K562 (cell line): ENCODE measurements at regions not wholly inside any gene's neighbourhood (a gene's known extent, or its start where the extent isn't known, plus 50 kb on each side); places are given as distances from the start of the nearest gene placed in this dataset.

Experiments
- ATAC-seq: fragments of 200-7000 bp; cut with Tn5 transposase; 3 replicates; pipeline ENCODE4 v1.9.1; 2020; ENCODE audit warnings: moderate library complexity
- BruUV-seq: library from RNA; stranded (reverse); fragments of 400-500 nt; replicated peaks from 2 replicates; lab custom pipeline; 2021; lab: Mats Ljungman, UMichigan
- CTCF ChIA-PET: fragments of 300-600 bp; formaldehyde crosslinking; extraction: SDS; loops from one replicate; lab custom pipeline; 2021; ENCODE audit warnings: low intra/inter-chr PET ratio; lab: Yijun Ruan, JAX
- POLR2A ChIA-PET: fragments of 300-600, 350-650 bp; sonication (Branson Sonifier 250); formaldehyde crosslinking; extraction: SDS; loops from one replicate; lab custom pipeline; 2021; ENCODE audit warnings: antibody characterized with exemption, inconsistent platforms; lab: Yijun Ruan, JAX
- DNase-seq, 4 experiments: peaks; one replicate each; pipeline versions ENCODE4 v3.0.0 to v3.0.0-alpha.2; 2011 to 2018; ENCODE audit warnings: low spot score in 3 of 4, mixed read lengths in 3 of 4; ENCODE audit errors: extremely low read depth in 1 of 4
- FAIRE-seq: peaks from 2 replicates; lab custom pipeline; 2011; peaks lifted over from hg19 to GRCh38; lab: Jason Lieb, UNC
- H2AFZ ChIP-seq: 2 replicates; pipeline ENCODE4 v1.6.0; 2011; ENCODE audit warnings: low read depth, low read length, control low read depth, inconsistent platforms
- H3K27ac ChIP-seq: fragments of 200-600 bp; 3 replicates; pipeline ENCODE4 v1.8.0; 2011; ENCODE audit warnings: low read depth, mild to moderate bottlenecking, control low read depth, inconsistent platforms, low read length, moderate library complexity, mixed read lengths; ENCODE audit errors: extremely low read depth
- H3K27me3 ChIP-seq, 2 experiments: fragments of 300-600 bp in 1 of 2; 2 replicates in 1 of 2; 3 replicates in 1 of 2; pipeline versions ENCODE4 v1.6.0 to v1.8.0; 2011; ENCODE audit warnings: inconsistent platforms in 2 of 2, low read length in 2 of 2, mild to moderate bottlenecking in 1 of 2, mixed read lengths in 1 of 2, moderate library complexity in 1 of 2; ENCODE audit not compliant: control insufficient read depth in 2 of 2, insufficient read depth in 2 of 2
- H3K36me3 ChIP-seq: fragments of 300-600 bp; 3 replicates; pipeline ENCODE4 v1.8.0; 2011; ENCODE audit warnings: mild to moderate bottlenecking, low read length, inconsistent platforms; ENCODE audit not compliant: control insufficient read depth, insufficient read depth
- H3K4me1 ChIP-seq, 2 experiments: fragments of 200-600 bp in 1 of 2; replicated peaks in 1 of 2; 2 replicates in 1 of 2; 3 replicates in 1 of 2; pipeline versions ENCODE4 v1.5.1 to v1.8.0; 2011; ENCODE audit warnings: inconsistent platforms in 2 of 2, low read length in 2 of 2, mild to moderate bottlenecking in 1 of 2, mixed read lengths in 1 of 2, moderate library complexity in 1 of 2; ENCODE audit not compliant: control insufficient read depth in 2 of 2, insufficient read depth in 2 of 2
- H3K4me2 ChIP-seq: 2 replicates; pipeline ENCODE4 v1.6.1; 2011; ENCODE audit warnings: low read length, control low read depth, inconsistent platforms, mixed read lengths; ENCODE audit not compliant: insufficient read depth
- H3K4me3 ChIP-seq: fragments of 200-600 bp; sonication (generic), shearing (Covaris generic); 2 replicates; pipeline ENCODE4 v1.5.1; 2016; ENCODE audit warnings: control low read depth, inconsistent platforms
- H3K79me2 ChIP-seq: fragments of 200-600 bp; 3 replicates; pipeline ENCODE4 v1.8.0; 2011; ENCODE audit warnings: low read length, inconsistent platforms; ENCODE audit not compliant: control insufficient read depth, insufficient read depth
- H3K9ac ChIP-seq, 2 experiments: 2 replicates each; pipeline versions ENCODE4 v1.6.0 to v1.6.1; 2011; ENCODE audit warnings: low read depth in 2 of 2, low read length in 2 of 2, control low read depth in 1 of 2, inconsistent platforms in 1 of 2, mild to moderate bottlenecking in 1 of 2, mixed read lengths in 1 of 2; ENCODE audit not compliant: insufficient read depth in 1 of 2
- H3K9me1 ChIP-seq: one replicate; pipeline ENCODE4 v1.6.0; 2011; ENCODE audit warnings: inconsistent platforms, mild to moderate bottlenecking, low read length, moderate library complexity; ENCODE audit not compliant: control insufficient read depth, insufficient read depth
- H3K9me3 ChIP-seq: replicated peaks from 2 replicates; pipeline ENCODE4 v1.5.1; 2011; ENCODE audit warnings: low read depth, low read length, inconsistent platforms; ENCODE audit not compliant: control insufficient read depth, insufficient read depth
- H4K20me1 ChIP-seq: replicated peaks from 2 replicates; pipeline ENCODE4 v1.6.1; 2011; ENCODE audit warnings: low read length, inconsistent platforms, mixed read lengths; ENCODE audit not compliant: control insufficient read depth, insufficient read depth
- CBX2 ChIP-seq: fragments of 200-600 bp; sonication (generic); IDR thresholded peaks from one replicate; pipeline ENCODE4 v1.6.1; 2012; ENCODE audit warnings: mild to moderate bottlenecking, low read length, inconsistent platforms; ENCODE audit not compliant: insufficient read depth, poor library complexity, severe bottlenecking
- ERF ChIP-seq: fragments of 450-650 bp; formaldehyde crosslinking; IDR thresholded peaks from 2 replicates; pipeline ENCODE4 v1.4.0; 2020; ENCODE audit warnings: mild to moderate bottlenecking, mixed read lengths
- FOXA3 ChIP-seq, 2 experiments: fragments of 450-650 bp in 1 of 2; sonication (generic) in 1 of 2; formaldehyde crosslinking; IDR thresholded peaks in 1 of 2; conservative IDR thresholded peaks in 1 of 2; 2 replicates each; pipeline versions ENCODE4 v1.4.0 to v1.8.0; 2020 to 2022; ENCODE audit warnings: mild to moderate bottlenecking in 2 of 2, missing genetic modification reagents in 1 of 2
- GATAD2B ChIP-seq: fragments of 450-650 bp; IDR thresholded peaks from 2 replicates; pipeline ENCODE4 v1.6.1; 2017; ENCODE audit warnings: mild to moderate bottlenecking, borderline replicate concordance
- GTF3C2 ChIP-seq: IDR thresholded peaks from 3 replicates; pipeline ENCODE4 v1.6.1; 2011; ENCODE audit warnings: borderline replicate concordance, mild to moderate bottlenecking, moderate library complexity; ENCODE audit not compliant: insufficient read length; ENCODE audit errors: extremely low read depth
- HOXB6 ChIP-seq: fragments of 250-450 bp; sonication (Bioruptor Pico); IDR thresholded peaks from 2 replicates; pipeline ENCODE4 v1.5.1; 2022; ENCODE audit warnings: mild to moderate bottlenecking, borderline replicate concordance
- MCM5 ChIP-seq: fragments of 450-650 bp; IDR thresholded peaks from 2 replicates; pipeline ENCODE4 v1.6.1; 2016; ENCODE audit warnings: low read depth
- POLR2AphosphoS5 ChIP-seq: IDR thresholded peaks from 2 replicates; pipeline ENCODE4 v1.6.1; 2011; ENCODE audit warnings: mild to moderate bottlenecking, low read depth, low read length, moderate library complexity; ENCODE audit not compliant: control insufficient read depth, insufficient read depth
- SUPT5H ChIP-seq: fragments of 450-650 bp; IDR thresholded peaks from 2 replicates; pipeline ENCODE4 v1.6.1; 2016
- ZNF780A ChIP-seq: fragments of 250-450 bp; sonication (Bioruptor Pico); IDR thresholded peaks from 2 replicates; pipeline ENCODE4 v1.5.0; 2021; ENCODE audit warnings: mild to moderate bottlenecking
- ZSCAN32 ChIP-seq: fragments of 450-650 bp; formaldehyde crosslinking; IDR thresholded peaks from 2 replicates; pipeline ENCODE4 v1.4.0; 2020; ENCODE audit warnings: mild to moderate bottlenecking, moderate library complexity
- WGBS: fragments of 100-300 bp; shearing (Covaris generic); methylation state at CpG from one replicate; pipeline ENCODE4 v1.1.6; 2016; ENCODE audit warnings: low coverage, mixed read lengths; ENCODE audit not compliant: insufficient coverage; ENCODE audit errors: missing lambda C conversion rate; 5-methylcytosine and 5-hydroxymethylcytosine counted together
- in situ Hi-C: fragments of 300-500 bp; cut with MboI; formaldehyde crosslinking; loops from 4 replicates; pipeline ENCODE4 v1.15.0; 2018; ENCODE audit warnings: inconsistent platforms, mixed read lengths
- intact Hi-C: fragments of 100-400 bp; cut with micrococcal nuclease; formaldehyde crosslinking; loops from 2 replicates; pipeline ENCODE4 v1.14.2; 2022

GRCh38 chr3:99520513-99520912, 117.9 kb upstream of the COL8A1 start:
- CTCF ChIA-PET, result no interaction called here
- Histone ChIP-seq H3K27me3 (no peaks in the 10 kb centered on the region), H3K4me1 (no peaks in the 10 kb centered on the region), H3K36me3 (no peaks in the 10 kb centered on the region), H3K9ac (no peak overlapping the region), H2AFZ (no peak overlapping the region), H4K20me1 (no peaks in the 10 kb centered on the region), H3K4me2 (no peak overlapping the region), H3K4me3 (no peak overlapping the region), H3K79me2 (no peaks in the 10 kb centered on the region), H3K9me3 (no peaks in the 10 kb centered on the region), H3K27ac (no peak overlapping the region), H3K9me1 (no peaks in the 10 kb centered on the region)
- POLR2A ChIA-PET, result no interaction called here
- intact Hi-C loops (no loop called here), in situ Hi-C loops (no loop called here)
- no TSS peak for BruUV-seq
- DNase-seq (no peak), FAIRE-seq (no peak), ATAC-seq (no peak)
- TF ChIP-seq POLR2AphosphoS5 (no peak), ERF (no peak)

- Histone ChIP-seq H3K36me3 (no peaks in the 10 kb centered on the region), H3K9me3 (no peaks in the 10 kb centered on the region), H4K20me1 (no peaks in the 10 kb centered on the region), H3K4me1 (no peaks in the 10 kb centered on the region), H3K27ac (no peak overlapping the region), H3K4me2 (no peak overlapping the region), H3K9me1 (no peaks in the 10 kb centered on the region), H3K9ac (no peak overlapping the region), H3K79me2 (no peaks in the 10 kb centered on the region), H2AFZ (no peak overlapping the region), H3K4me3 (no peak overlapping the region), H3K27me3 (no peaks in the 10 kb centered on the region)
- no peak for ATAC-seq
- FAIRE-seq, result no peak
- TF ChIP-seq GTF3C2 (no peak), CBX2 (no peak), ZNF780A (CRISPR knock-in tag) (no peak), SUPT5H (no peak), GATAD2B (no peak), ZSCAN32 (CRISPR knock-in tag) (no peak), HOXB6 (CRISPR knock-in tag) (no peak), FOXA3 (CRISPR knock-in tag; conservative IDR thresholded peaks at IDR 0.05 in 1 of 2, IDR thresholded peaks at IDR 0.05 in 1 of 2) (no peak), MCM5 (no peak)
- POLR2A ChIA-PET, result no interaction called here
- CTCF ChIA-PET, result no interaction called here
- no TSS peak for BruUV-seq
- WGBS, result 0% methylated on average over 1 of the region's 1 CpG
- intact Hi-C loops, result no loop called here
- DNase-seq, result no peak
- in situ Hi-C loops, result no loop called here
Measured at GRCh38 chr3:99516936-99517335, 121.5 kb upstream of the COL8A1 start.
